ENCODE measurements at regions not wholly inside any gene's neighbourhood (a gene's known extent, or its start where the extent isn't known, plus 50 kb on each side); places are given as distances from the start of the nearest gene placed in this dataset.

DNA sequence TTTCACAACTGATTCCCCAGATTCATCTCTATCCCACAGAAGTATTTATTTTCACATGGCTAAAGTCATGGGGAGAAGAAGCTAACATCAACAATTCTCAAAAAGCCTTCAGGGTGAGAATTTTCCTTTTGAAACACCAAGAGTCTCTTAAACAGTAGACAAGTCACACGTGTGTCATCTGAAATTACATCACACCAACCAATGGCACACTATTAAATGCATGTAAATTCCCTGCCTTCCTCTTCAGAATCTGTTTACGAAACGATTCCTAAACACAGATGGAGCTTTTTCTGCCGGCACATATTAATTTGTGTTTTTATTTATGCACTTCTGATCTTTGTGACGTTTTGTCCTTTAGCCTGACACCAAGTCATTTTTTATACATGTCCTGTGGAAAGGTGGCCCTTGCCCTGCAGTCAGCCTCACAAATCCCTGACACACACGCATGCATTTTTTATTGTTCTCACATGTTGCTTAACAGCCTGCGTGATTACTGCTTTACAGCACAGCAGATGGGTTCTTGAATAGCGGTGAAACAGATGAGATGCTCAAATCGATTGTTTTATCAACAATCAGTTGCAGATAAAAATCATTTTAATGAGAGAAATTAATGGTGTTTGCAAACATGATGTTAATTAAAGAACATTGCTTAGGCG lies 735.9 kb upstream of the TENM3 start:
- peak; percentile 29 to 77 for DNase-seq

DNA sequence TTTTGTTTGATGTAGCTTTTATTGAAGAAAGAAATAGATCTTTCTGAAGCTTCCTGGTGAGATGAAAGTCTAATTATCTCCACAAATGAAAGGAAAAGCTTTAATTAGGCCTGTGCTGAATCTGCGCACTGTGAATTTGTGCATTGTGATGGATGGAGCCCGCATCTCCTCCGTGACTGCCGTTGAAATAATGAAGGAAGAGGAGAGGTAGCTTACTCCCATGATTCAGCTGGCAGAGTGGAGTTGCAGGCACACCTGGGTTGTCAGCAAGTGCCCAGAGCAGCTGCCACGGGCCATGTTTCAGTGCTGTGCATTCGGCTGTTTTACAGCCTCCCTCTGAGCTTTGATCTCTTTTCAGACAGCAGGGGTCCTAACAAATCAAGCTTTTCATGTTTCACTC lies 735.3 kb upstream of the TENM3 start:
- DNase-seq, result peak; percentile 67 to 87

DNA sequence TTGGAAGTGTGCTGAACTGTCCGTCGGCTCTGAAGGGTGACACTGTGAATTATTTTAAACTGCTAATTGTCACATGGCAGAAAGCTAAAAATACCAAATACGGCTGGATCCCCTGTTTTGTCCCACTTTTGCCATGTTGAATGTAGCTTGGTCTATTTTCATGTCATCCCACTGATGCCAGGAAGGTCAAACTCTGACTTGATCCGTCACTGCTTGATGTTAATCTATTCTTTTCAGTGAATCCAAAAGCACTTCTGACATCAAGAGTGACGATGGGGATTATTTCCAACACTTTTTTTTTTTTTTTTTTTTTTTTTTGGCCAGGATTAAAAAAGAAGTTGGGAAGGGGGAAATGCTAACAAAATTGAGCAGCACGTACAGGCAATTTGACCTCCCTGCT lies 734.6 kb upstream of the TENM3 start:
- DNase-seq, result no peak

DNA sequence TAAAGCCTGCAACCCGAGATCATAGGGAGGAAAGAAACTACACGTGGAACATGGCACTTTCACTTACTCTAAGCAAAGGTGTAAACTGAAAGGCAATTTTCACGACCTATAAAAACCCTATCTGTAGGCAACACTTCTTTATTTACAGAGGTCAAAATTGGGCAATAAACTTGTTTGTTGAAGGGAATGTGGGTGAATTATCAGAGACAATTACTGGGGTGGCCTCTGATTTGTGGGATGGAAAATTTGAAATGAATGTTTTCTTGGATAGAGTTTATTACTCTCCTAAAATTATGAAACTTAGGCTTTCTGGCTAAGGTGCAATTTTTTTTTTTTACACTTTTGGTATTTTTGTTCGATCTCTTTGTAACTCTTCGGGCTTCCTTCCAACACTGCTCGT lies 734.1 kb upstream of the TENM3 start:
- DNase-seq, result peak in 1 of 2 experiments; percentile 45

DNA sequence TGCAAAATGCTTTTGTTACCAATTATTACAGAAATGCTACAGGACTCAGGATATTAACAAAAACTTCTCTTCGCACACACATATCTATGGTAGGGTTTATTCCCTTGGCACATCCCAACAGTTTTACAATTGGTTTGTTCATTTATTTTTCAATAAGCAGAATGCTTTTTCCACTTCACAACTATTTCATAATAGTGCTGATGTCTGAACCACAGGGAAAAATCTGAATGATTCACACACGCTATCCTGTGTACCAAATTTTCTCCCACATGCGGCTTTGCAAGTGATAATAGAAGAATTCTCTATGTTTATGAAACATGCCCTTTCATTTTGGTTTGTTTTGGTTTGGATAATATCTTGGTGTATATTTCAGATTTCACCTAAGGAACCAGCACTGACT lies 725.7 kb upstream of the TENM3 start:
- no peak for DNase-seq

DNA sequence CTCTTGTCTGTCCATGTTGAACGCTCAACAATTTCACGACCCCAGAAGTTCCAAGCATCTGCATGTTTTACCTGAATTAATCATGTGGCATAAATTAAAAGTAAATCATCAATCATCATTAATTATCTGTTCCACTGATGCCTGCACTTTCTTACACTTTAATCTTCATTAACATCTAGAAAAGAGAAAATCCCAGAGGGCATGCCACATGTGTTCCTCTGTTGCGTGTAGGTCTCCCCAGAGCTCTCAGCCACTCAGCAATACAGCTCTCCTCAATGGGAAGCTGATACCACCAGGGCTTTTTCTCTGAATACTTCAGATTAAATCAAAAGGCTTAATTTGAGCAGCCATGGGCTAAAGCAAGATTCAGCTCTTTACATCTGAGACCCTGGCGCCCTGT lies 722.4 kb upstream of the TENM3 start:
- DNase-seq, result no peak

DNA sequence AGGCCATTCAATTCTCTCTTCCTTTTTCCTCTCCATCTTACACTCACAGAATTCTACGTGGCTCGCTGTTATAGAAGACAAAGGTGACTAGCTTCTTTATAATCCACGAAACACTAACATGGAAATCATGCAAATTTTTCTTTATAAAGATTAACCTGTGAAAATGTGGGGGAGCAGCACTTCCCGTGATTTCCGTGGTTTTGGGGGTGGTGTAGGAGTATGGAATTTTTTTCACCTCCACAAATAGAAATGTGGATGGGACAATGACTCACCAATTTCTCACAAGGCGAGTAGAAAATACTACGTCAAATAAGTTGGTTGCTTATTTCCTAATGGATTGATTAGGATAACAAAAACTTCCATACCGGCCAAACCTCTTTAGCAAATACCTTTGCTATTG lies 719.2 kb upstream of the TENM3 start:
- no peak for DNase-seq

DNA sequence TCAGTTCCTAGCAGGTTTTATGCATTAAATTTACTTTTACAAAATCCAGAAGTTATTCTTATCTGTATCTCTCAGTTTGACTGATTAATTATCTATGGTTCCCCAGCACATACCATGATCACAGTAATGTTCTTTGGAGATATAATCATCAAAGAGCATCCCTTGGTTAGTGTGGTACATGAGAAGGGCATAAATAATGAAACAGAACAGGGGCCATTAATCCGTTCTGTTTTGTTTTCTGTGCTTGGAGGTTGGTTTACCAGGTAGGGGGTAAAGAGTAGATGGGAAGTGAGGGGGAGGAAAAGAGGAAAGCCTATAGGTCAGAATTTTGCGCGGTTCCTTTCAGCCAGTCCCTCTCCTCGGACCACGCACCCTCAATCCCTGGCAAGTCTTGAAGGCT lies 718.7 kb upstream of the TENM3 start:
- peak in 1 of 2 experiments; percentile 40 for DNase-seq

DNA sequence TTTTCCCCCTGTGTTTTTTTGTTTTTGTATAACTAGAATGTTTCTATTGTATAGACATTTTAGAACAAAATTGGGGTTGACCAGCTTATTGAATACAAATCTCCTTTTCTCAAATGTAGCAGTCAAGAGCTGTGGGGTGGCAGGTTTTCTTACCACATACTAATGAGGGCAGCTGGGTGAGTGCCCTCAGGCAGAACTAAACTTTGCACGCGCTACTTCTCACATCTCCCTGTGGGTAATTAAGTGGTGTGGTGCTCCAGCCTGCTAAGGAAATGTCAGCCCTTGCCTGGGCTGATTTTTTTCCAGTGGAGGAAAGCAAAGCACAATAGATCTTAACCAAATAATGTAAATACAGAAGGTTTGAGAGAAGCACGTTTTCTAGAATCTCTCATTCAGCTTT lies 717.6 kb upstream of the TENM3 start:
- DNase-seq, result peak; percentile 39 to 77

DNA sequence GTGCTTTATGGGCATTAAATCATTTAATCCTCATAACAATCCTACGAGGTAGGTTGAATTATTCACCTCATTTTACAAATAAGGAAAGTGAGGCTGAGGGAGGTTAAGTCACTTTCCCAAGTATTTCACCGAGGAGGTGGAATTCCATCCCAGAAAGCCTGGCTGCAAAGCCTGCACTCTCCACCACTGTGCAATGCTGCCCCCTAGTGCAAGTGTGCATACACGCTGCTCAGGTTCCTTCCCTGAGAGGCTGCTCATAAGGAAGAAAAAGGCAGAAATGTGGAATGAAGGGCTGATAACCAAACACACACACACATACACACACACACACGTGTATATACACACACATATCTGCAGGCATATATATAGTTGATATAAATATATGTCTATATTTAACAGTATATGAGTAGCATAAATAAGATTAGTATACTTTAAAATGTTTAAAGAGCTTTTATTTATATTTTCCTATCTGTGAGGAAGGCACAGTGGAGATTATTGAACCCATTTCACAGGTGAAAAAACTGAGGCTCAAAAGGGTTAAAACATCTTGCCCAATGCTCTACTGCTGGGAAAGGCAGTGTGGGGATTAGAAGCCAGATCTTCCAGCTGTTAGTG lies 714.5 kb upstream of the TENM3 start:
- peak; percentile 51 to 60 for DNase-seq

DNA sequence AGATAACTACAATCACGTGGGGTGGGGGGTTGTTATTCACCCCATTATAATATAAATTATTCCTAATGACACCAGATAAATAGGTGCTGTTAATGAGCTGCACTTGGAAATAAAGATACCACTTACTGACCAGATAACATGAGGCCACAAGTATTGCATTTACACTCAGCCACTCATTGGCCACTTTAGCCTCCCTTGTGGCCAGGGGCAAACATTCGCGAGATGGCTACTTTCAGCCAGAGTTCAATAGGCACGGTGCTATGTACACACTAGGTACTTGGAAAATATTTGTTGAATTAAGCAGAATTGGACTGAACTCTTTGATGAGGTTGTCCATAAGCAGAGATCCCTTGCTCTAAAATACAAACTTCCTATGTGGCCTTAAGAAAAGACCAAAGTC lies 713.7 kb upstream of the TENM3 start:
- DNase-seq, result no peak

DNA sequence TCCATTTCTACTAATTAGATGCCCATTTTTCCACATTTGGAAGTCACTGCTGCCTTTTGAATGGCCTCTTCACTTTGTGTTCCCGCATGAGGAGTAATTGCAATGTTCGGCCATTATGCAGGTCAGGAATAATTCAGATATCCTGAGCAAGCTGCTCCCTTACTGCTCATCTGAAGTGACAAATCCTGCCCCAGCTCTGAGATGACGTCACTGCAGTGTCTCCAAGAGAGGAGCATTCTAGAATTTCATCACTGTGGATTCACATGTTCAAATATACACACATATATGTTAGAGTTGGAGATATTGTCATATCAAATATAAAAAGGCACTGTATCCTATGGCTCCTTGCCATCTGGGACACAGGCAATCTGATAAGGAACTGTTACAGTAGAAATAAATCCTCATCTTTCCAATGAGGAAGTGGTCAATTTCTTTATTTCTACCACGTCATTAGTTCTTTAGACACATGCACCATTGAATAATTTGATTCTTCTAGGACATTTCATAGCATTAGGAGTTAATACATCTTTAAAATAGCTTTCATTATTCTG lies 706.9 kb upstream of the TENM3 start:
- DNase-seq, result no peak

DNA sequence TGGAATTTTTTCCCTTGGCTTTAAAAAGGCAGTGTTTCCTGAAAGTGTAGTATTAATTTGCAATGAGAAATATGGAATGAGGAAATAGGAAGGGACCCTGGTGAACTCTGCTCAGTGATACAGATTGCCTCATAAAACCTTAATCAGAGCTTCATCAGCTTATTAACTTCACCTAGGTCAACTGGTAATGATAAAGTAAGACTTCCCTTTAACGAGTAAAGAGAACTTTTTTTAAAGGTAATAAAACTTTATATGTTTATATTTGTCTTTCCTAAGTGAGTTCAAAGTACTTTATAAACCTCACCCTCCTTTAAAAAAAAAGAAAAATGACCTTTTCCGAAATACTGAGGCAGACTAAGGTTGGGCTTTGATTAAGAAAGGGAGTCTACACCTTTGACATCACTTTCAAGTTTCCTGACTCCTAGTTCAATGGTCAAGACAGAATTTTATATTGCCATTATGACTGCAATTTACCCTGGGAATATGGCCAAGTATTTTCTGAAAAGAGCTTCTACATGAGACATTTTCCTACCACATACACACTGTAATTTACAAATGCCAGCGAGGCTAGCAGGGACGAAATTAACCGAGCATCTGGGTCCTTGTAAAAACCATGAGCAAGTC lies 706.3 kb upstream of the TENM3 start:
- peak in 1 of 2 experiments; percentile 60 for DNase-seq

DNA sequence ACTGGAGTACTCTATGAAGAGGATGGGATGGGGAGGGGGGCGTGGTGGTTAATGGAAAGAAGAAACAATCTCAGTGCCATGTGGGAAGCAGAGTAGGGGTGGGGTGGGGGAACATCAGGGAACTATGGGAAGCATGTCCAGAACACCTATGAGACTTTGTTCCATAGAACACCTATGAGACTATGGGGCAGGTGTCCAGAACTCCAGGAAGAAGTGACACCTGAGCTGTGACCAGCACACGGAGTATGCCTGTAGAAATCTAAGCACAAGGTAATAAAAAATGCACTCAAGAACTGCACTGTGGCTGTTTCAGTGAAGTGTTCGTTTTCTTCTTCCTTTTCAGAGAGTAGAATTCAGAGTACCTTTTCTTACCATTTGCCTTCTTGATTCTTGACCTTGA lies 704.8 kb upstream of the TENM3 start:
- DNase-seq, result no peak

DNA sequence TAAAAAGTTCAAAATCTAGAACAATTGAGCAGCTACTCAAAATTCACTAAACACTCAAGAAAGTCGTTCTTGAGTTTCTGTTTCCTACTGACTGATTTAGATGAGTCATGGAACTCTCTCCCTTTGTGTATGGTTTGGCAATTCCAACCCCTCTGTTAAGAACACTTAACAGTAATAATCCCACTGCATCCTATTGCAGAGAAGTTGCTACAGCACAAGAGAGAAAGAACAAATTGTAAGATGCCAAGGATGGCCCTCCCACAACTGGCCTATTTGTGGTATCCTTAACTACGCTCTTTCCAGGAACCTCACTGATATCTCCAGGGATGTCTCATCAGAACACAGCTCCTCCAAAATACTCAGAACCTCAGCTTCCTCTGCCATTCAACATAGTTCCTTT lies 701.8 kb upstream of the TENM3 start:
- DNase-seq, result no peak

DNA sequence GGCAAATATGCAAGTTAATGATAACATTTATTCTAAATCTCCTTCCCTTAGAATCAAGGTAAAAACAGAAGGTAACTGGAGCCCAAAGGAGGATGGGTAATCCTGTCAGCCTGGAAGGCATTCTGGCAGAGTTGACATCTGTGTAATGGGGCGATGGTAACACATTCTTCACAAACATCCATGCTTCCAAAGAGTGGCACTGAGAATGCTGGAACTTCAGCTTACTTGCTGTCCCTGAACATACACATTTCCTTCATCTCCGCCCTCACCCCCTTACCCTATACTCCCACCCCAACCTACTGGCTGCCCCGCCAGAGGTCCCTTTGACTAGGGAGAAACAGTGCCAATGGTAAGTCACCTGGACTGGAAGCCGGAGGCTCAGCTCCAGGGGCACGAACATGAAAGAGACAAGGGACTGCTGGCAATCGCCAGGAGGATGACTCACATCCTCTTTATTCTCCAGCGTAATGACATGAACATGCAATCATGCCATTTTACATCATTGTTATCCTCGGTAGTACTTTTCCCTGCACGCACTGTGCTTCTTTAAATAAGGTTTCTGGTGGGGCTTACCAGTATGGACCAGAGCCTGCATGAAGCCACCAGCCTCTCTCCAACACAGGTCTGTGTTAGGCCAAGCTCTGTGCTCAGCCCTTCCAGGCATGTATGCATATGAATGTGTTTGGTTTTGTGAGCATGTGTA lies 694.2 kb upstream of the TENM3 start:
- peak; percentile 35 to 72 for DNase-seq

DNA sequence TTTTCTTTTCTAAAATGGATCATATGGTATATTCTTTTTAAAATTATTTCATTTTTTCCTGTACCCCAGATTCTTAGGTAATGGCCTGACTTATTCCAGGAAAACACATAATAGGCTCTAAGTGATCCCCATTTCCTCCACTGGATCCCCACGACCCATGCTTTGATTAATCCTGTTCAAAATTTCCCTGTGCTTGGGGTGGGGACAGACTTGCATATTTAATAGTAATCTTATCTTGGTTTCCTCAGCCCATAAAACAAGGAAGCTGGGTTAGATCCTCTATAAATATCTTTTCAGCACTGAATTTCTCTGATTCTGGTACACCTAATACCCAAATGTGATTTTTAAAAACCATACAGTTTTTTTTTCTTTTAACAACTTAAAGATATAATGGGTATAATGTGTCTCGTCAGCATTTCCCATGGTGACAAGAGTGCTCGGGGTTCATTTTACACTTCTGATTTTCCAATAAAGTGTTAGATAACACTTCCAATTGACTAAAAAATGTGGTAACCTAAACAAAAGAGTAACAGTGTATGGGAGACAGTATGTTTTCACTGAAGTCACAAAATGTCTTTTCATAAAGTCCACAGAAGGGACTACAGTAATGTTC lies 693.5 kb upstream of the TENM3 start:
- no peak for DNase-seq

DNA sequence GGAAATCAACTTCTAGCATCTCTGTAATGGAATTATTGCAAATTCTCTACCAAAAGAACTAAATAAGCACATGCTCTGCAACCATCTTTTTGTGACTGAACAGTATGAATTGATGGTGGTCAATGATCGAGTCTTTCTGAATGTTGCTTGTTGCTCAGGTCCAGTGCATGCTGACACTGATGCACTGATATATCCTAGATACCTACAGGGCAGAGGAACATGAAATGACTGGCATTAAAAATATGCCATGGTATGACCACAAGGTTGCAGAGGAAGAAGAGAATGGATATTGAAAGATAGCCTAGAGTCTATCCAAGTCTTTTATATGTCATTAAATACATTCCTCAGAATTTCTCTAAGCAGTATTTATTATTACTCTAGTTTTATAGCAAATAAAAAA lies 692.8 kb upstream of the TENM3 start:
- no peak for DNase-seq

DNA sequence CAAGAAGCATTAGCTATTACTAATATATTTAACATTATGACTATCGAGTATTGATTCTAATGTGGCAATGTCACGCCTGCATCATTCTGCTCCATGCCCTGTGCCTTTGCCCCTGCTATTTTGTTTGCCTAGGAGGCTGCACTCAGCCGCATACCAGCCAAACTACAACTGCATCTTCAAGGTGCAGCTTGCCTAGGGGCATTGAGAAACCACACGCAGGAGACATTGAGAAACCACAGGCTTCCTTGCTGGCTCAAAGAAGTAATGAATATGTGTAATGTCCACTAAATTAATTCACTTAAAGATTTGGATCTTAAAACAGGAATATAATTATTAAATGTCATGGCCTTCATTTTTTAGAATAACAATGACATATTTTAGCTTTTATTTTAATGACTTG lies 683.6 kb upstream of the TENM3 start:
- DNase-seq, result no peak

DNA sequence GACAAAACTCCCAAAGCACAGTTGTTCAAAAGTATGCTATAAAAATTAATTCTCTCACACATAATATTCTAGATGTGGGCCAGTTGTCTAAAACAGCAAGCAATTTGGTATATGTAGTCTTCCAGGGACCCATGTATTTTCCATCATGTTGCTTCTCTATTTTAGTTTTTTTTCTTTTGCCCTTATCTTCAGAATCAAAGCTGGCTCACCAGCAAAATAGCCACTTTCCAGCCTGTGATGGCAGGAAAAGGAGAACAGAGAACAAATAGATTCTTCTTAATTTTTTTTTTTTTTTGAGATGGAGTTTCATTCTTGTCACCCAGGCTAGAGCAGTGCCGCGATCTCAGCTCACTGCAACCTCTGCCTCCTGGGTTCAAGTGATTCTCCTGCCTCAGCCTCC lies 680.8 kb upstream of the TENM3 start:
- DNase-seq, result no peak

DNA sequence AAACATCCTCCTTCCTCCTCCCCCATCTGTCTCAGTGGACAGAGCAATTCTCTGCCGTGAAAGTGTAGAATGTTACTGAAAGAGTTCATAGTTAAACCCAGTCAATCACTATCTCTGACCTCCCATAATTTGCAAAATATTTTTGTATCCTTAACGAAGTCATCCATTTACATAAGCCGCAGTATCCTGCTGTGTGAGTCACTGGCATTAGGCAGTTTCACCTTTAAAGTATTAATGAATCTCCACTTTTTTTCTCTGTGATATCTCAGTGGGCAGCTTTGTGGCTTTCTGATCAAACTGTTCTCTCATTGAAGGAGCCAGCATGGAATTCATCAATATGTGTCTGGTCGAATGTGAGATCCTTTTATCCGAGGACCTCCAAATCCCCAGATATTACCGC lies 678.6 kb upstream of the TENM3 start:
- no peak for DNase-seq

DNA sequence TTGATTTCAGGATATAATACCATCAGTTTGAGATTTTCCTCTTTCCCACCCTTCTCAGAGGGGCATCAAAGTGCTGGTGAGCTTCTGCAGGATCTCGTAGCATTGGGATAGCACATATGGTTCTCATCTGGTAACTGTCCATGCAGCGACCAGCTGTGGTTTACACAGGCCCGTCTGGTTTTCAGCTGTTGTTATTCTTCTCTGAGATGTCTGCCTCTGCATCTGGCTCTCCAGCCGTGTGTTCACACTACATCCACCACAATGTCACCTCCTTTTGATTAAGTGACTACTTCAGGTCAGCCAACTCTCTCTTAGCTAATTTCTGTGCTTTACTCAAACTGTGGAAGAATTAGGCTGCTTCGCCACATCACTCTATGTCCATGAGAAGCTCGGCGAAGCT lies 676.7 kb upstream of the TENM3 start:
- DNase-seq, result no peak

DNA sequence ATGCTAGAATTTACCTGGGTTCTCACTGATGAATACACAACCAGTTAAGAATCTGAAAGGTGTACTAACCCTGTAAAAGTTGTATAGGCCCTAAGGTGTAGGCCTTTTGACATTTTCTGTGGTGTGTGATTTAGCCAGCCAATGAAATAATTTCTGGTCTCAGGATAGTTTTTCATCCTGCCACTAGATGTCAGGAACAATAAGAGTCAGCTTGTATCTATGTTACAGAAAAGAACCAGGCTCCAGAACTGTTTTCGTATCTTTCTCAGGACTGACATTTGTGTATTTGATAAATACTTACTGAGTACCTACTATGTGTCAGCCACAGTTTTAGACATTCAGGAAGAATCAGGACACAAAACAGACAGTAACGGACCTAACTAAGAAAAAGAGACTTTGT lies 673.6 kb upstream of the TENM3 start:
- peak in 1 of 2 experiments; percentile 1 for DNase-seq

All from NCI-H2081 (cell line).